Neural cell (in vitro differentiated cells): ENCODE measurements at regions not wholly inside any gene's neighbourhood (a gene's known extent, or its start where the extent isn't known, plus 50 kb on each side); places are given as distances from the start of the nearest gene placed in this dataset.

ENCODE experiments used
- H2AFZ ChIP-seq: fragments of 200-600, 300-800 bp; sonication (generic), shearing (Covaris generic); 2 replicates; pipeline ENCODE4 v1.6.0; 2014; ENCODE audit warnings: low read depth, mild to moderate bottlenecking, antibody characterized with exemption, low read length, moderate library complexity
- H3F3A ChIP-seq: fragments of 200-600 bp; shearing (Covaris generic); 2 replicates; pipeline ENCODE4 v1.6.1; 2016; ENCODE audit warnings: mild to moderate bottlenecking, moderate library complexity, mixed read lengths, antibody characterized with exemption, low read length; ENCODE audit not compliant: insufficient read depth, poor library complexity, severe bottlenecking
- H3K27ac ChIP-seq: fragments of 200-600, 300-800 bp; sonication (generic), shearing (Covaris generic); 2 replicates; pipeline ENCODE4 v1.5.1; 2014; ENCODE audit warnings: mild to moderate bottlenecking, low read length, moderate library complexity
- H3K27me3 ChIP-seq: fragments of 300-800, 200-600 bp; sonication (generic), shearing (Covaris generic); 2 replicates; pipeline ENCODE4 v1.6.0; 2014; ENCODE audit warnings: mild to moderate bottlenecking, low read depth, low read length, moderate library complexity; ENCODE audit not compliant: insufficient read depth
- H3K36me3 ChIP-seq: fragments of 300-800, 200-600 bp; sonication (generic), shearing (Covaris generic); 2 replicates; pipeline ENCODE4 v1.5.1; 2014; ENCODE audit warnings: mild to moderate bottlenecking, antibody characterized with exemption, low read length, moderate library complexity; ENCODE audit not compliant: insufficient read depth
- H3K4me2 ChIP-seq: fragments of 300-800, 200-600 bp; sonication (generic), shearing (Covaris generic); 2 replicates; pipeline ENCODE4 v1.6.0; 2014; ENCODE audit warnings: mild to moderate bottlenecking, low read length
- H3K4me3 ChIP-seq: fragments of 300-800, 200-600 bp; sonication (generic), shearing (Covaris generic); 2 replicates; pipeline ENCODE4 v1.5.1; 2014; ENCODE audit warnings: mild to moderate bottlenecking, low read length, moderate library complexity
- H3K79me2 ChIP-seq: fragments of 200-600 bp; shearing (Covaris generic); replicated peaks from 2 replicates; pipeline ENCODE4 v1.6.0; 2014; ENCODE audit warnings: mild to moderate bottlenecking, low read length, moderate library complexity; ENCODE audit not compliant: insufficient read depth
- H3K9ac ChIP-seq: fragments of 300-800, 200-600 bp; sonication (generic), shearing (Covaris generic); 2 replicates; pipeline ENCODE4 v1.6.1; 2016; ENCODE audit warnings: mild to moderate bottlenecking, low read length, mixed read lengths
- H3K9me2 ChIP-seq: fragments of 200-600 bp; shearing (Covaris generic); 2 replicates; pipeline ENCODE4 v1.6.1; 2016; ENCODE audit warnings: mild to moderate bottlenecking, low read length, mixed read lengths; ENCODE audit not compliant: insufficient read depth
- H3K9me3 ChIP-seq: fragments of 200-600, 300-800 bp; sonication (generic), shearing (Covaris generic); 2 replicates; pipeline ENCODE4 v1.6.1; 2016; ENCODE audit warnings: mild to moderate bottlenecking, mixed run types, low read length, moderate library complexity, mixed read lengths
- H4K20me1 ChIP-seq: fragments of 200-600 bp; shearing (Covaris generic); 2 replicates; pipeline ENCODE4 v1.6.1; 2016; ENCODE audit warnings: mild to moderate bottlenecking, mixed run types; ENCODE audit not compliant: insufficient read depth
- CTCF ChIP-seq: fragments of 450-650 bp; IDR thresholded peaks from 2 replicates; pipeline ENCODE4 v1.5.1; 2014; ENCODE audit warnings: antibody characterized with exemption, mild to moderate bottlenecking, moderate library complexity; ENCODE audit not compliant: poor library complexity, severe bottlenecking
- EP300 ChIP-seq: fragments of 450-650 bp; conservative IDR thresholded peaks from 2 replicates; pipeline ENCODE4 v1.6.1; 2014; ENCODE audit warnings: antibody characterized with exemption, mild to moderate bottlenecking, moderate library complexity; ENCODE audit not compliant: poor library complexity, severe bottlenecking
- EZH2 ChIP-seq: fragments of 200-600, 300-800 bp; shearing (Covaris generic), sonication (generic); IDR thresholded peaks from 2 replicates; pipeline ENCODE4 v1.6.1; 2014; ENCODE audit warnings: antibody characterized with exemption, low read length, borderline replicate concordance, mild to moderate bottlenecking; ENCODE audit not compliant: insufficient read depth, poor library complexity, severe bottlenecking
- MXI1 ChIP-seq: fragments of 450-650 bp; conservative IDR thresholded peaks from 2 replicates; pipeline ENCODE4 v1.6.1; 2014; ENCODE audit warnings: antibody characterized with exemption, mild to moderate bottlenecking; ENCODE audit not compliant: poor library complexity, severe bottlenecking
- POLR2AphosphoS5 ChIP-seq: IDR thresholded peaks from 2 replicates; pipeline ENCODE4 v1.6.1; 2012
- RAD21 ChIP-seq: fragments of 450-650 bp; conservative IDR thresholded peaks from 2 replicates; pipeline ENCODE4 v1.6.1; 2014; ENCODE audit warnings: antibody characterized with exemption, mild to moderate bottlenecking, moderate library complexity
- REST ChIP-seq: IDR thresholded peaks from 2 replicates; pipeline ENCODE4 v1.6.1; 2012; ENCODE audit warnings: borderline replicate concordance
- SMC3 ChIP-seq: fragments of 450-650 bp; conservative IDR thresholded peaks from 2 replicates; pipeline ENCODE4 v1.6.1; 2014; ENCODE audit warnings: antibody characterized with exemption, mild to moderate bottlenecking, moderate library complexity; ENCODE audit not compliant: poor library complexity
- TAF1 ChIP-seq: IDR thresholded peaks from 2 replicates; pipeline ENCODE4 v1.6.1; 2012; ENCODE audit warnings: low read depth

- no peak overlapping the region for H2AFZ ChIP-seq
Observed at GRCh38 chr2:52749764-52750163, 1017.8 kb upstream of the CHAC2 start.

GRCh38 chr2:52745144-52745543 lies 1022.5 kb upstream of the CHAC2 start:
- Histone ChIP-seq H3F3A (no peaks in the 10 kb centered on the region), H3K4me3 (no peak overlapping the region), H3K9ac (no peak overlapping the region), H3K27me3 (no peaks in the 10 kb centered on the region), H3K4me2 (no peak overlapping the region), H3K36me3 (no peaks in the 10 kb centered on the region), H3K79me2 (no peaks in the 10 kb centered on the region), H3K9me3 (peaks cover 3% of the 10 kb centered on the region), H3K27ac (no peak overlapping the region), H4K20me1 (no peaks in the 10 kb centered on the region), H2AFZ (no peak overlapping the region), H3K9me2 (no peaks in the 10 kb centered on the region)
- TF ChIP-seq RAD21 (no peak), MXI1 (no peak), EZH2 (no peak), POLR2AphosphoS5 (no peak), SMC3 (no peak), EP300 (no peak), TAF1 (no peak), REST (no peak), CTCF (no peak)

More at GRCh38 chr2:52749764-52750163, 1017.8 kb upstream of the CHAC2 start:
- Histone ChIP-seq H3K9me3 (peaks cover 3% of the 10 kb centered on the region), H3K9me2 (no peaks in the 10 kb centered on the region), H3K9ac (no peak overlapping the region), H3F3A (no peaks in the 10 kb centered on the region), H3K27ac (no peak overlapping the region), H3K79me2 (no peaks in the 10 kb centered on the region), H3K36me3 (no peaks in the 10 kb centered on the region), H3K4me3 (no peak overlapping the region), H3K27me3 (no peaks in the 10 kb centered on the region), H3K4me2 (no peak overlapping the region), H4K20me1 (no peaks in the 10 kb centered on the region)
- TF ChIP-seq EP300, result no peak
- TF ChIP-seq CTCF, result no peak
